ENCODE measurements at regions not wholly inside any gene's neighbourhood (a gene's known extent, or its start where the extent isn't known, plus 50 kb on each side); places are given as distances from the start of the nearest gene placed in this dataset.

DNA sequence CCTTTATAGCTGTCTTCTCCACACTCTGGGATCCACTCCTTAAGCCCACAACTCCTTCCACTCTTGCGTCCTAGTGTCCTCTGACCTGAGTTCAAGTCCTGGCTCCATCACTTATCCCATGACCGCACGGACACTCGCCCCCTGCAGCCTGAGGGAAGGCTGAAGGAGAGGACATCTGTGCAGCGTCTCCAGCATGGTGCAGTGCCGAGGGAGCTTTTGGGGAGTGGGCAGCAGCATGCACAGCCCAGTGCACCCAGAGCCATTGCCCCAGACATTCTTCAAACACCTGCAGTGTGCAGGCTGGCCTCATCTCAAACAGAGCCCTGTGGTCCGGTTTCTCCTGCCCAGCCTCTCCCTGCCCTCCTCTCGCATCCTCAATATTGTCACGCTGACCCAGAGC, 317.1 kb upstream of the ZMIZ1 start:
- TF ChIP-seq, protein P1, sequence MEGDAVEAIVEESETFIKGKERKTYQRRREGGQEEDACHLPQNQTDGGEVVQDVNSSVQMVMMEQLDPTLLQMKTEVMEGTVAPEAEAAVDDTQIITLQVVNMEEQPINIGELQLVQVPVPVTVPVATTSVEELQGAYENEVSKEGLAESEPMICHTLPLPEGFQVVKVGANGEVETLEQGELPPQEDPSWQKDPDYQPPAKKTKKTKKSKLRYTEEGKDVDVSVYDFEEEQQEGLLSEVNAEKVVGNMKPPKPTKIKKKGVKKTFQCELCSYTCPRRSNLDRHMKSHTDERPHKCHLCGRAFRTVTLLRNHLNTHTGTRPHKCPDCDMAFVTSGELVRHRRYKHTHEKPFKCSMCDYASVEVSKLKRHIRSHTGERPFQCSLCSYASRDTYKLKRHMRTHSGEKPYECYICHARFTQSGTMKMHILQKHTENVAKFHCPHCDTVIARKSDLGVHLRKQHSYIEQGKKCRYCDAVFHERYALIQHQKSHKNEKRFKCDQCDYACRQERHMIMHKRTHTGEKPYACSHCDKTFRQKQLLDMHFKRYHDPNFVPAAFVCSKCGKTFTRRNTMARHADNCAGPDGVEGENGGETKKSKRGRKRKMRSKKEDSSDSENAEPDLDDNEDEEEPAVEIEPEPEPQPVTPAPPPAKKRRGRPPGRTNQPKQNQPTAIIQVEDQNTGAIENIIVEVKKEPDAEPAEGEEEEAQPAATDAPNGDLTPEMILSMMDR (conservative IDR thresholded peaks at IDR 0.05; ENCODE audit: low read depth, low read length), result no peak
- TF ChIP-seq EZH2 (IDR thresholded peaks at IDR 0.05; ENCODE audit: borderline replicate concordance, low read depth, low read length, poor library complexity, severe bottlenecking), result no peak
